Fibroblast of peridontal ligament (primary cell): ENCODE measurements at regions not wholly inside any gene's neighbourhood (a gene's known extent, or its start where the extent isn't known, plus 50 kb on each side); places are given as distances from the start of the nearest gene placed in this dataset.

Experiments used
- DNase-seq: peaks from one replicate; pipeline ENCODE4 v3.0.0-alpha.2; 2010; ENCODE audit errors: extremely low read depth

DNA sequence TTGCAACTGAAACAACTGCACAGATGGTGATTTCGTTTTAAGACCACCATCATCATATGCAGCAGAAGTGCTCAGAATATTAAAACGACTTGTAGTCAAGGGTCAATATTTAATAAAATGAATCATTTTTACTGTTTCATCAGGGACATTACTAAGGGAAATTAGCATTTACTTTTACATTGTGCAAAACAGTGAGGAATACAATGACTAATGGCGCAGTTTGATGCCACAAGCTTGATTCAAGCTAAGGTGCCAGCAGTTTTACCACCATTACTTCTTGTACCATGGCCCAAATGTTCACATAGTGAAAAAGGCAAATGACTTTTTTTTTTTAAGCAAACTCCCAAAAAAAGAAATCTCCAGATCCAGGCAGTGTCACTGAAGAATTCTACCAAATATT, 277.4 kb upstream of the CHRNA7 start:
- no peak for DNase-seq

DNA sequence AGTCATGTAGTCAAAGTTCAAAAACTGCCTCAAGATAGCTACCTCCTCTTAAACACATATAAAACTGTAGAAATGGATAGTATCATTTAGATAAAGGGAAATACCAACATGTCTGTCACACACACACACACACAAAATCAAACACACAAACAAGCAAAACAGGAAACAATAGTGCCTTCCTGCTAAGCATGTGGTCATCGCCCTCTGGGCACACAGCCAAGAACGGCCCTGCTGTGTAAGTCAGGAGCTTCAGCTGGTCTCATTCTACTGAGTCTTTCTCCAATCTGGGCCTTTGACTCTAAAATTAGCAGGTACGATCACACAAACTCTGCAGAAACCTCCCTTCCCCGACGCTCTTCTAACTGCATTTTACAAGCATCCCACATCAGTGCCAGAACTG, 272.2 kb upstream of the CHRNA7 start:
- DNase-seq = no peak

DNA sequence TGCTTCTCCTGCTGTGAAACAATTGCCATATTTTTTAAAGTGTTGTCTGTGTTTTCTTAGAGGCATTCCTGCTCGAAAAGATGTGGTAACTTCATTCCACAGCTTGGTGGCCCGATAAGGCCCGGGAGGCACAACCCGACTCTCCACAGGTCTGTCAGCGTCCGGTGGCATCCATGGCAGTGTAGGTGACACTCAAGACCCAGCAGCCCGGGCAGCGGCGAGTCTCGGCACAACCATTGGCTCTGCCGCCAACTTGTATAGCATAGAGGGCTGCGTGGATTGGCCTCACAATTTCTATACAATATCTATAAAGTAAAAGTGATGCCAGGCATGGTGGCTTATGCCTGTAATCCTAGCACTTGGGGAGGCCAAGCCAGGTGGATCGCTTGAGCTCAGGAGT, 262.3 kb upstream of the CHRNA7 start:
- DNase-seq = no peak

DNA sequence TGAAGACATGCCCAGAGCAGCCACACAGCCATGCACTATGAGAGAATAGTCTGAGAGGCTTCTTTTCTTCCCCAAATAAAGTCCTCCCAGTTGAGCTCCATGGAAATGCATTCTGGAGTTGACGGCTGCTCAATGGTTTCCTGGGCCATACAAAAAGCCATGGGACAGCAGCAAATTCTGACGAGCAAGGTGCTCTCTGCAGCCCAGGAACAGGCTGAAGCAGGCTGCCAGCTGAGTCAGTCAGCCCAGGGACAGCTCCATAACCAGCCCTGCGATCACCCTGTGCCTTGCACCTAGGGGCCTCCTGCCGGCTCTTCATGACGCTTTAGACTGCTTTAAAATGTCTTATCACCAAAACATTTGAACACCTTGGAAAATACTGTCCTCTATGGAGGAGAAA, 256.3 kb upstream of the CHRNA7 start:
- DNase-seq = no peak

- no peak for DNase-seq
Measured at GRCh38 chr15:31776039-31776438, 254.3 kb upstream of the CHRNA7 start.

- no peak for DNase-seq
Measured at GRCh38 chr15:31781261-31781660, 249.1 kb upstream of the CHRNA7 start.

- no peak for DNase-seq
Measured at GRCh38 chr15:31782016-31782783, 248.1 kb upstream of the CHRNA7 start.

DNA sequence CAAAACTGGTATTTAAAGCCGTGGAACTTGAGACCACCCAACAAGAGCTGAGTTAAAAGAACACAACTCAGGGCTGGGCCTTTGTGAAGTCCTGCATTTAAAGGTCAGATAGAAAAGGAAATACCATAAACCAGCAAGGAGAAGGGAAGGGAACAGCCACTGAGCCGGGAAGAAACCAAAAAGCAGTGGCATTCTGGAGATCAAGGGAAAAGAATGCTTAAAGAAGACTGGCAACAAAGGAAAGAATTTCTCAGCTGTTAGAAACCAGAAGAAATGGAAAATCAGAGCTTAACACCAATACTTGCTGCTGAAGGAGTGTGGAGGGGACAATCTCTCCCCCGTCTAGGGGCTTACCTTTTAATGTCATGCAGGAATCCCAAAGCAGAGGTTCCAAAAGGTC, 247.4 kb upstream of the CHRNA7 start:
- DNase-seq = no peak

- no peak for DNase-seq
Measured at GRCh38 chr15:31786360-31786759, 244.0 kb upstream of the CHRNA7 start.

GRCh38 chr15:31788104-31788503, 242.2 kb upstream of the CHRNA7 start:
- no peak for DNase-seq

DNA sequence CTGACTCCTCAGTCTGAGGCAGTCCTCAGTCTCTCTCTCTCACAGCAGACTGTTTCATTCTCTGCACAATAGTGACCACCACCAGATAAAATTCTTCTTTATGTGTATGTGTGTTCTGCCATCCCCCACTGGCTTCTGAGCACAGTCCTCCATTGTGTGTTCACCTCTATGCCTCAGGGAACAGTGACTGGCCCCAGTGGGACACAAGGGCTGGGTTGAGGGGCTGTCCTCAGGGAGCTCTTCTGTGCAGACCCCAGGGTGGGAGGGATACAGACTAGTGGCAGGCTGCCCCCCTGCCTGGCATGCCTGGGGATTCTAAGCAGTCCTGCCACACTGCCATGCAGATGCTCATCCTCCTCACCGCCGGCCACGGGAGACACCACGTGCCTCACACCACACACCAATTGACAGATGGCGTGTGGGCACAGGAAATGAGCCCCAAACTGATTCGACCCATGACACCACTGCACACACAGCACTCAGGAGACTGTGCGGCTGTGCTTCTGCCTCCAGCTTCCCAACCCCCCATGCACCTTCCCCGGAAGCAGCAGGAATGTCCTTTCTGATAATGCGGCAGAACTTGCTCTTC, 237.6 kb upstream of the CHRNA7 start:
- DNase-seq = no peak

GRCh38 chr15:31799319-31799714, 231.0 kb upstream of the CHRNA7 start:
- DNase-seq = no peak

DNA sequence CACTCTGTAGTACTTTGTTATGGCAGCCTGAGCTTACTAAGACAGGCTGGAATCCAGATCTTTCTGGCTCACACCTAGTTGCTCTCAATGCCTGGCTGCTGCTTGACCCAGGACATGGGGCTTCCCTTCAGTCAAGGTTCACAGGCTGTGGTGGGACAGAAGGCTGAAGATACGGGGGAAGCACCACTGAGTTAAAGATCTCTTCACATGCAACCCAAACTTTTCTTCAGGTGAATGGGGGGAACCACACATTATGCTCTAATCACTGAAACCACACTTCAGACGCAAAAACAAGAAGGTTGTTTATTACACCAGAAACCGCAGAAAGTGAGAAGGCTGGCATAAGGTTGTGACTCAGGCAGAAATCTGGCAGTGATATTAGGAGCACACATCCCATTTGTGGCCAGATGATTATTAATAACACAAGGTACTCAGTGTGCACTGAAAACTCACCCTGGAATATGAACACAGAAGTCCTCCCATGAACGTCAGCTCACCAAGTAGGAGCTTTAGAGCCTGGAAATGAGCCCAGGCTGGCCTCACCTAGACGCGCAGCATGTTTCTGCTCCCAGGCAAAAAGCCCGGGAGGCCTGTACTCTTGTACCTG, 230.5 kb upstream of the CHRNA7 start:
- DNase-seq = no peak

DNA sequence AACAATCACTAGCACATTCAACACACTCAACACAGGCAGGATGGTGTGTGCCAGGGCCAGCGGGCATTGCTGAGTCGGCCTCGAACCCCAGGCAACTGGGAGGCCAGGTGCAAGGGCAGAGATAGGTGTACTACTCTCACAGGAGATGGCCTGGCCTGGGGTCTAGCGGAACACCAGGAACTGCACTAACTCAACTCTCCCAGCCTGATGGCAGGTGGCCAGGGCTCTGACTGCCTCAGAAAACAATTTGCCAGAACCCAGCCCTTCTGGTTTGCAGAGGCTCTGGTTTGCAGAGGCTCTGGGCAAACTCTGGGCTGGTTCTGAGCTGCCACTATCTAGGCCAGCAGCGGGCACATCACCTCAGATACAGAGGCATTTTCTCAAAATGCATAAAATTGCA, 229.2 kb upstream of the CHRNA7 start:
- DNase-seq = no peak

DNA sequence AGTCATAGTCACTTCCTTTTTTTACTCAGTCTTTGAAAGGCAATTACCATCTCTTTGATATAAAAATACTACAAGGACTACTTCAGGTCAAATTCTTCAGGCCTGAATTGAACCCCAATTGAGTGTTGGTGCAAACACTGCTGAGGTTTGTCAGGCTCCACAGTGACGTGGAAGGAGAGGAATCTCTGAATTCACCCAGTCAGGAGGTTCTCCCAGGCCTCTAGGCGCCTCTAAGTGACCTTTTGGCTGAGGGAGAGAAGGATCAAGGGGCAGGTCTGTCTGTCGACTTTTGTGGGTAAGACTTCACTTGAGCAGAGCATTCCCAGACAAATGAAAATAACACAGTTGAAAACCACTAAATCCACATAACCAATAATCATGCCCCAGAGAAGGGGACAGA, 227.6 kb upstream of the CHRNA7 start:
- DNase-seq = no peak

GRCh38 chr15:31803388-31803884, 226.9 kb upstream of the CHRNA7 start:
- no peak for DNase-seq

GRCh38 chr15:31805090-31805662, 225.1 kb upstream of the CHRNA7 start:
- no peak for DNase-seq

DNA sequence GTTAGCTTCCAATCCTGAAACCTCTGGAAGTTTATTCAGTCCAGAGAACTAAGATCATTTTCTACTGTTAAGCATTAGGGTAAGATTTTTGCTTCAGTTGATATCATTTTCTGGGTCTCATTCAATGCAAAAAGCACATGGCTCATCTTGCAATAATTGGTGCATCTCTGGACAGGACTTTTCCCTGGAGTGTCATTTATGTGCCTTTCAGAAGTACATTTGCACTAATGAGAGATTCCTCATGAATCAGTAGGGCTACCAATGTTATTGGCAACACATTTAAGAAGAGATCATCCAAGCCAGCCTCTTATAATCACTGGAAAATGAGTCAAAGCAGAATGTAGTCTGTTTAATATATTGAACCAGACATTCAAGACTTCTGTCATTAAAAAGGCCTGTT, 224.2 kb upstream of the CHRNA7 start:
- no peak for DNase-seq

- no peak for DNase-seq
Measured at GRCh38 chr15:31811641-31812040, 218.7 kb upstream of the CHRNA7 start.

DNA sequence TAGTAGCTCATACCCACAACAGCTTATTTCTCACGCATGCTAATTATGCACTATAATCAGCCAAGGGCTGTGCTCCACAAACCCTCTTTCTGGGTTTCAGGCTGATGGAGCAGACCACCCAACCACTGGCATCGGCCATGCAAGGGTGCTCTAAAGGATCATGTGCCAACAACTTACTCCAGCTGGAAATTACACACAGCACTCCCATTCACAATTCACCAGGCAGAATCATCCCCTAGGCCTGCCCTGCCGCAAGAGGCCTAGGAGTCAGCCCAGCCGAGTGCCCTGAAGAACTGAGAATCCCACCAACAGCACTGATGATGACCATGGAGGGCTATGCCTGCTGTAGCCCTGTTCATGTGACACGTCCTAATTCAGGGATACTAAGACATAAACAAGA, 216.2 kb upstream of the CHRNA7 start:
- DNase-seq = no peak

DNA sequence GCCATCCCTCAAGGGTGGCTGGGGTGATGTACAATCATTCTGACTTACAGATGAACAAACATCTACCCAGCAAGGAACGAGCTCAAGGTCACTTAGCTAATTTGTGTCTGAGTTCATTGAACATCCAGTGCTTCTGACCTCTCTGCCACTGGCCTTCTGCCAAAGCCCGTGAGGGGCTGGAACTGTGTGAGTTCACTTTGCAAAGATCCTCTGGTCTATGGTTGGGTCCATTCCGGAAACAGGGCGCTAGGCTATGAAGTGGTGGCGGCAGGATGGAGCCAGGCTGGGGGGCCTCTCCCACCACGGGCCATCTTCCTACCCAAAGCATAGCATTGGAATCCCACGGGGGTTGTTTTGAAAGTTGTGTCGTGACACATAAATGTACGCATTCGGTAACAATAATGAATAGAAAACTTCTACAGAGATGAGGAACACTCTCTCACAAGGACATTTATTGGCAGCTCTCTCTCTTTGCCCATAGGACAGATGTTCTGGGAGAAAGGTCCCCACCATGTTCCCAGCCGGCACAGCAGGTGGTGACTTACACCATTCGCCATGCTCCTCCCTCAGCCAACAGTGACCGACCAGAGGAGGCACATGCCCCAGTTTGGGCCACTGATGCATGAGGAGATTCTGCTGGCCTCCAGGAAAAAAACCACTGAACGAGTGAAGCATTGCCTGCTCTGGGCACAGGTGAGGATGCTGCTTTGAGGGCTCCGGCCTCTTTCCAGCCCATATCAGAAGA, 214.7 kb upstream of the CHRNA7 start:
- DNase-seq = no peak

DNA sequence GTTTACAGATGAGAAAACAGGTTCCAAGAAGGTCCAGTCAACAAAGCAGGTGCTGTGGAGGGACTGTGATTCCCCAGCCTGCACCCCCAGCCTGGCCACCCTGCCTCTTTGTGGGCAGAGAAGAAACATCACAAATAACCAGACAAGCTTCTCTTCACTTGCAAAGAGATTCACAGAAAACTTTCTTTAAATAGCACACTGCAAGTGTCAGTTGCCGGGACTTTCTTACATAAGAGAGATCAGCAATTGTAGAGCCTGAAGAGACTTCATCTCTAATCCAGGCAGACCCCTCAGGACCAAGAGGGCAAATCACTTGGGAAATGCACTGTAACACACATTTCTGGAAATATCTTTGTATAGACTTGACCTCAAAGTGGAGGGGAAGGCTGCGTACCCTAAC, 207.9 kb upstream of the CHRNA7 start:
- DNase-seq = no peak
